ENCODE measurements at regions not wholly inside any gene's neighbourhood (a gene's known extent, or its start where the extent isn't known, plus 50 kb on each side); places are given as distances from the start of the nearest gene placed in this dataset. TPM values are rescaled to one million over a fixed set of nuclear protein-coding genes. Genes with fewer than 3 reads are reported as not detected.
A peak's percentile ranks its signal among the peaks of the same experiment; 100 is the strongest.
"Not testable (repeated sequence)": the region's sequence is repeated elsewhere in the genome, so short reads cannot be mapped to it uniquely, and the experiment has no call there.

- POLR2A ChIA-PET; H3K4me1 ChIP-seq (ENCODE audit: insufficient read depth, low read length); H3K9me3 ChIP-seq (ENCODE audit: control insufficient read depth in 1 of 2, insufficient read depth in 1 of 2, low read length in 2 of 2); H3K4me1 Mint-ChIP-seq (ENCODE audit: low read depth); H3K27me3 ChIP-seq (ENCODE audit: control insufficient read depth in 1 of 2, insufficient read depth in 2 of 2, low read length in 2 of 2); H3K36me3 Mint-ChIP-seq (ENCODE audit: low read depth); DNase-seq; CTCF ChIA-PET; H3K36me3 ChIP-seq (ENCODE audit: insufficient read depth, low read length); H3K4me3 Mint-ChIP-seq; intact Hi-C loops (cut with DNase I, micrococcal nuclease); H3K27me3 Mint-ChIP-seq; H3K9me3 Mint-ChIP-seq; H3K4me3 ChIP-seq (ENCODE audit: low read length); H3K27ac Mint-ChIP-seq; H3K27ac ChIP-seq (ENCODE audit: low read depth in 1 of 2, low read length in 2 of 2): not testable (repeated sequence)
- peak; percentile 29 for ATAC-seq (ENCODE audit: poor library complexity)
These were observed 2065.9 kb upstream of the TPTE start for GRCh38 chr21:8455279-8456128.

GRCh38 chr21:8464403-8465152 lies 2056.8 kb upstream of the TPTE start:
- H3K9me3 ChIP-seq (ENCODE audit: control insufficient read depth in 1 of 2, insufficient read depth in 1 of 2, low read length in 2 of 2); DNase-seq; H3K27ac Mint-ChIP-seq; H3K4me3 ChIP-seq (ENCODE audit: low read length); H3K27me3 ChIP-seq (ENCODE audit: control insufficient read depth in 1 of 2, insufficient read depth in 2 of 2, low read length in 2 of 2); H3K36me3 ChIP-seq (ENCODE audit: insufficient read depth, low read length); H3K9me3 Mint-ChIP-seq; H3K27me3 Mint-ChIP-seq; H3K36me3 Mint-ChIP-seq (ENCODE audit: low read depth); H3K4me1 ChIP-seq (ENCODE audit: insufficient read depth, low read length); POLR2A ChIA-PET; H3K27ac ChIP-seq (ENCODE audit: low read depth in 1 of 2, low read length in 2 of 2); H3K4me3 Mint-ChIP-seq; H3K4me1 Mint-ChIP-seq (ENCODE audit: low read depth); CTCF ChIA-PET; intact Hi-C loops (cut with DNase I, micrococcal nuclease): not testable (repeated sequence)
- ATAC-seq (ENCODE audit: poor library complexity) = peak; percentile 55

- CTCF ChIA-PET; H3K4me1 Mint-ChIP-seq (ENCODE audit: low read depth): not testable (repeated sequence)
These were observed 2054.7 kb upstream of the TPTE start for GRCh38 chr21:8466642-8467041.

More at GRCh38 chr21:8466642-8467041, 2054.7 kb upstream of the TPTE start:
- H3K27ac ChIP-seq (ENCODE audit: low read depth in 1 of 2, low read length in 2 of 2); H3K36me3 ChIP-seq (ENCODE audit: insufficient read depth, low read length); H3K4me3 Mint-ChIP-seq; H3K9me3 Mint-ChIP-seq; H3K36me3 Mint-ChIP-seq (ENCODE audit: low read depth); H3K9me3 ChIP-seq (ENCODE audit: control insufficient read depth in 1 of 2, insufficient read depth in 1 of 2, low read length in 2 of 2); intact Hi-C loops (cut with DNase I, micrococcal nuclease); POLR2A ChIA-PET; H3K4me3 ChIP-seq (ENCODE audit: low read length); H3K4me1 ChIP-seq (ENCODE audit: insufficient read depth, low read length); H3K27me3 Mint-ChIP-seq; DNase-seq; H3K27me3 ChIP-seq (ENCODE audit: control insufficient read depth in 1 of 2, insufficient read depth in 2 of 2, low read length in 2 of 2); ATAC-seq (ENCODE audit: poor library complexity); H3K27ac Mint-ChIP-seq: not testable (repeated sequence)

Small RNAs in the stretch of these regions (microRNA-seq; reads per million reads assigned to microRNA genes)
- gene MIR6724-3 (ENCODE audit: borderline microRNAs expressed, borderline replicate concordance) (not detected), gene MIR6724-4 (ENCODE audit: borderline microRNAs expressed, borderline replicate concordance) (not detected)

Data from CD4-positive, alpha-beta T cell (primary cell).